ENCODE measurements at regions not wholly inside any gene's neighbourhood (a gene's known extent, or its start where the extent isn't known, plus 50 kb on each side); places are given as distances from the start of the nearest gene placed in this dataset.

GRCh38 chr4:114072781-114073180, 93.3 kb upstream of the ARSJ start:
- no peaks in the 10 kb centered on the region for H3K36me3 ChIP-seq (replicated peaks in 1 of 2; ENCODE audit: control extremely low read depth in 1 of 2, control insufficient read depth in 1 of 2, extremely low read depth in 1 of 2, insufficient read depth in 2 of 2, low read length in 1 of 2)
- H3K9ac ChIP-seq (ENCODE audit: low read length), result no peak overlapping the region
- no peak overlapping the region for H3K4me3 Mint-ChIP-seq
- no peak overlapping the region for H2AFZ ChIP-seq (ENCODE audit: insufficient read depth, low read depth, low read length, poor library complexity, severe bottlenecking)
- intact Hi-C loops (cut with micrococcal nuclease), result no loop called here
- H3K27ac ChIP-seq (ENCODE audit: low read length in 2 of 2), result no peak overlapping the region
- no peaks in the 10 kb centered on the region for H3K4me1 ChIP-seq (ENCODE audit: control insufficient read depth in 2 of 2, insufficient read depth in 2 of 2, low read length in 2 of 2)
- WGBS (ENCODE audit: insufficient coverage), result no CpG with 5 or more reads among the region's 1 CpG
- ATAC-seq (ENCODE audit: low read depth), result no peak
- no peak overlapping the region for H3K4me2 ChIP-seq (replicated peaks; ENCODE audit: low read depth, low read length, poor library complexity, severe bottlenecking)
- H3K27me3 Mint-ChIP-seq, result peaks cover 18% of the 10 kb centered on the region
- POLR2A ChIA-PET, result no interaction called here
- TF ChIP-seq, protein P1, sequence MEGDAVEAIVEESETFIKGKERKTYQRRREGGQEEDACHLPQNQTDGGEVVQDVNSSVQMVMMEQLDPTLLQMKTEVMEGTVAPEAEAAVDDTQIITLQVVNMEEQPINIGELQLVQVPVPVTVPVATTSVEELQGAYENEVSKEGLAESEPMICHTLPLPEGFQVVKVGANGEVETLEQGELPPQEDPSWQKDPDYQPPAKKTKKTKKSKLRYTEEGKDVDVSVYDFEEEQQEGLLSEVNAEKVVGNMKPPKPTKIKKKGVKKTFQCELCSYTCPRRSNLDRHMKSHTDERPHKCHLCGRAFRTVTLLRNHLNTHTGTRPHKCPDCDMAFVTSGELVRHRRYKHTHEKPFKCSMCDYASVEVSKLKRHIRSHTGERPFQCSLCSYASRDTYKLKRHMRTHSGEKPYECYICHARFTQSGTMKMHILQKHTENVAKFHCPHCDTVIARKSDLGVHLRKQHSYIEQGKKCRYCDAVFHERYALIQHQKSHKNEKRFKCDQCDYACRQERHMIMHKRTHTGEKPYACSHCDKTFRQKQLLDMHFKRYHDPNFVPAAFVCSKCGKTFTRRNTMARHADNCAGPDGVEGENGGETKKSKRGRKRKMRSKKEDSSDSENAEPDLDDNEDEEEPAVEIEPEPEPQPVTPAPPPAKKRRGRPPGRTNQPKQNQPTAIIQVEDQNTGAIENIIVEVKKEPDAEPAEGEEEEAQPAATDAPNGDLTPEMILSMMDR (IDR thresholded peaks at IDR 0.05), result no peak
- no peak for TF ChIP-seq EZH2 (IDR thresholded peaks at IDR 0.05; ENCODE audit: borderline replicate concordance, insufficient read depth, low read depth, low read length, poor library complexity, severe bottlenecking)
- no peaks in the 10 kb centered on the region for H3K79me2 ChIP-seq (ENCODE audit: control insufficient read depth, insufficient read depth, low read length)
- no peaks in the 10 kb centered on the region for H3K9me3 Mint-ChIP-seq (ENCODE audit: insufficient read depth)
- no peak for DNase-seq
- no peaks in the 10 kb centered on the region for H3K9me3 ChIP-seq (ENCODE audit: control extremely low read depth in 1 of 3, control insufficient read depth in 2 of 3, insufficient read depth in 1 of 3, low read length in 2 of 3)
- H3K4me1 Mint-ChIP-seq, result no peaks in the 10 kb centered on the region
- no peak overlapping the region for H3K4me3 ChIP-seq (ENCODE audit: control extremely low read depth in 1 of 5, extremely low read depth in 1 of 5, insufficient read depth in 1 of 5, low read depth in 2 of 5, low read length in 4 of 5)
- peaks cover 0 to 4% (median 0%) of the 10 kb centered on the region in 4 experiments for H3K27me3 ChIP-seq (replicated peaks in 1 of 4; ENCODE audit: control extremely low read depth in 1 of 4, control insufficient read depth in 3 of 4, insufficient read depth in 4 of 4, low read length in 3 of 4)
- H4K20me1 ChIP-seq (ENCODE audit: control insufficient read depth, insufficient read depth, low read length, poor library complexity, severe bottlenecking), result no peaks in the 10 kb centered on the region
- CTCF ChIA-PET, result interaction anchor here (2.8 kb wide), 1 partner anchor 678 kb away, joined by 45 read pairs; no protein-coding TSS in a partner anchor
- H3K27ac Mint-ChIP-seq, result no peak overlapping the region

DNA sequence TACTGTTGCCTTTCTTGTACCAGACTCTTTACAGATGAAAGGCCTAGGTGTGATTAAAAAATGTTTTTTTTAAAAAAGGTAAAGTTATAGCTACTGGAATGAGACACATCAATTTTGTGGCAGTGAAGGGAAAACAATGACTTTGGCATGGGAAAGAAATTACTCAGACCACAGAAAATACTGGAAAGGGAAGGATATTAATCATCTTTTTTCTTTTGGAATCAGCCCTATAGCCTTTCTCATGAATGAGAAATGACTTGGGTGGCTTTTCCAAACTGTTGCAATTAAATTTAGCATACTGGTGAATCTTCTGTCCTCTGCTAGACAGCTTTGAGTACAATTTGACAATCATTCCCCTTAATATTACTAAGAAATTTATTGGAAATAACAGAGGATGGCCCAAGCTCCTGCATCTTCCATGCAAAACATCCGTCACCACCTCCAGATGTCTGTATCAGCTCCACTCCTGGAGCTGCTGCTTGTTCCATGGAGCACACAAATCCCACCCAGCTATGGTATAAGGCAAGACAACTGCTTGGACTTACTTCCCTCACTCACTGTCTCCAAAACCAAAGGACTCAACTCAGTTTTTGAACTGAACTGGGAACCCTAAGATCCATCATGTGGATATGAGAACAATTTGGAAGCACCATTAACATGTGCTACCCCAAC, 97.6 kb upstream of the ARSJ start:
- Histone ChIP-seq H2AFZ (ENCODE audit: insufficient read depth, low read depth, low read length, poor library complexity, severe bottlenecking) (no peak overlapping the region), H3K4me2 (replicated peaks; ENCODE audit: low read depth, low read length, poor library complexity, severe bottlenecking) (no peak overlapping the region), H3K4me1 (ENCODE audit: control insufficient read depth in 2 of 2, insufficient read depth in 2 of 2, low read length in 2 of 2) (no peaks in the 10 kb centered on the region), H3K79me2 (ENCODE audit: control insufficient read depth, insufficient read depth, low read length) (no peaks in the 10 kb centered on the region), H3K36me3 (replicated peaks in 1 of 2; ENCODE audit: control extremely low read depth in 1 of 2, control insufficient read depth in 1 of 2, extremely low read depth in 1 of 2, insufficient read depth in 2 of 2, low read length in 1 of 2) (no peaks in the 10 kb centered on the region), H3K9me3 (ENCODE audit: control extremely low read depth in 1 of 3, control insufficient read depth in 2 of 3, insufficient read depth in 1 of 3, low read length in 2 of 3) (no peaks in the 10 kb centered on the region), H3K9ac (ENCODE audit: low read length) (no peak overlapping the region), H3K27ac (ENCODE audit: low read length in 2 of 2) (no peak overlapping the region), H3K4me3 (ENCODE audit: control extremely low read depth in 1 of 5, extremely low read depth in 1 of 5, insufficient read depth in 1 of 5, low read depth in 2 of 5, low read length in 4 of 5) (no peak overlapping the region), H4K20me1 (ENCODE audit: control insufficient read depth, insufficient read depth, low read length, poor library complexity, severe bottlenecking) (no peaks in the 10 kb centered on the region), H3K27me3 (replicated peaks in 1 of 4; ENCODE audit: control extremely low read depth in 1 of 4, control insufficient read depth in 3 of 4, insufficient read depth in 4 of 4, low read length in 3 of 4) (peaks cover 0 to 4% (median 0%) of the 10 kb centered on the region in 4 experiments)
- ChIA-PET POLR2A (no interaction called here), CTCF (interaction anchor here (2.1 kb wide), 1 partner anchor 11 kb away, joined by 4 read pairs; no protein-coding TSS in a partner anchor)
- no peak for DNase-seq
- intact Hi-C loops (cut with micrococcal nuclease), result no loop called here
- TF ChIP-seq, protein P1 (IDR thresholded peaks at IDR 0.05), result no peak
- TF ChIP-seq EZH2 (IDR thresholded peaks at IDR 0.05; ENCODE audit: borderline replicate concordance, insufficient read depth, low read depth, low read length, poor library complexity, severe bottlenecking), result no peak
- peaks cover 11% of the 10 kb centered on the region for H3K27me3 Mint-ChIP-seq
- H3K4me1 Mint-ChIP-seq, result no peaks in the 10 kb centered on the region
- 92% methylated on average over 1 of the region's 1 CpG for WGBS (ENCODE audit: insufficient coverage)
- H3K9me3 Mint-ChIP-seq (ENCODE audit: insufficient read depth), result no peaks in the 10 kb centered on the region
- no peak for ATAC-seq (ENCODE audit: low read depth)
- H3K4me3 Mint-ChIP-seq, result no peak overlapping the region
- no peak overlapping the region for H3K27ac Mint-ChIP-seq
